GM12874 (cell line): ENCODE measurements at regions not wholly inside any gene's neighbourhood (a gene's known extent, or its start where the extent isn't known, plus 50 kb on each side); places are given as distances from the start of the nearest gene placed in this dataset.

Experiments
- CTCF ChIP-seq: IDR thresholded peaks from 2 replicates; pipeline ENCODE4 v1.5.1; 2011; ENCODE audit warnings: low read depth, mild to moderate bottlenecking, control low read depth, low read length, moderate library complexity; ENCODE audit not compliant: insufficient read depth

GRCh38 chrX:13499736-13500135, 69.7 kb upstream of the EGFL6 start:
- TF ChIP-seq CTCF: no peak

GRCh38 chrX:13498238-13498637, 71.2 kb upstream of the EGFL6 start:
- TF ChIP-seq CTCF: no peak

GRCh38 chrX:13495232-13495631, 74.2 kb upstream of the EGFL6 start:
- no peak for TF ChIP-seq CTCF

- TF ChIP-seq CTCF: no peak
Observed at GRCh38 chrX:13494562-13494961, 74.8 kb upstream of the EGFL6 start.

- TF ChIP-seq CTCF: no peak
Observed at GRCh38 chrX:13493659-13494058, 75.7 kb upstream of the EGFL6 start.

- no peak for TF ChIP-seq CTCF
Observed at GRCh38 chrX:13492286-13492685, 77.1 kb upstream of the EGFL6 start.

GRCh38 chrX:13491061-13491460, 78.3 kb upstream of the EGFL6 start:
- no peak for TF ChIP-seq CTCF

- no peak for TF ChIP-seq CTCF
Observed at GRCh38 chrX:13489454-13489853, 79.9 kb upstream of the EGFL6 start.
